A549 (cell line): ENCODE measurements at regions not wholly inside any gene's neighbourhood (a gene's known extent, or its start where the extent isn't known, plus 50 kb on each side); places are given as distances from the start of the nearest gene placed in this dataset.

Experiments
- ATAC-seq, 2 experiments: fragments of 200-7000 bp in 1 of 2; fragments of >200 bp in 1 of 2; cut with Nextera tagmentation in 1 of 2; cut with Tn5 transposase in 1 of 2; 3 replicates each; pipeline versions ENCODE4 v1.8.0 to v1.9.1; 2018 to 2020; ENCODE audit warnings: mild to moderate bottlenecking in 1 of 2, moderate library complexity in 1 of 2
- CTCF ChIA-PET: fragments of 300-600 bp; sonication (Branson Sonifier 250); formaldehyde crosslinking; extraction: SDS; loops from one replicate; lab custom pipeline; 2021; ENCODE audit warnings: antibody characterized with exemption, inconsistent platforms; lab: Yijun Ruan, JAX
- POLR2A ChIA-PET: fragments of 350-600 bp; formaldehyde crosslinking; extraction: SDS; loops from one replicate; lab custom pipeline; 2021; ENCODE audit warnings: antibody characterized with exemption, inconsistent platforms; lab: Yijun Ruan, JAX
- DNase-seq, 2 experiments: peaks; one replicate each; pipeline versions ENCODE4 v3.0.0 to v3.0.0-alpha.2; 2011 to 2016; ENCODE audit warnings: low read depth in 1 of 2, low spot score in 1 of 2
- FAIRE-seq: peaks from 2 replicates; lab custom pipeline; 2011; peaks lifted over from hg19 to GRCh38; lab: Jason Lieb, UNC
- H3K27ac ChIP-seq, 2 experiments: fragments of >200 bp; sonication (Bioruptor Twin); formaldehyde crosslinking; 3 replicates each; pipeline ENCODE4 v1.5.1; 2016 to 2017
- H3K4me1 ChIP-seq: fragments of >200 bp; sonication (Bioruptor Twin); formaldehyde crosslinking; 3 replicates; pipeline ENCODE4 v1.6.1; 2016
- H3K4me2 ChIP-seq: fragments of >200 bp; sonication (Bioruptor Twin); formaldehyde crosslinking; 3 replicates; pipeline ENCODE4 v1.6.1; 2016
- H3K4me3 ChIP-seq: fragments of >200 bp; sonication (Bioruptor Twin); formaldehyde crosslinking; 3 replicates; pipeline ENCODE4 v1.5.1; 2016
- H3K9me3 ChIP-seq: fragments of >200 bp; sonication (Bioruptor Twin); formaldehyde crosslinking; 3 replicates; pipeline ENCODE4 v1.6.1; 2016
- ATOH8 ChIP-seq: fragments of 250-450 bp; sonication (Bioruptor Pico); IDR thresholded peaks from 2 replicates; pipeline ENCODE4 v1.5.0; 2020; ENCODE audit warnings: low read depth, mild to moderate bottlenecking, moderate library complexity
- CHD2 ChIP-seq: fragments of 150-350 bp; IDR thresholded peaks from 2 replicates; pipeline ENCODE4 v1.6.1; 2014; ENCODE audit warnings: low read length; ENCODE audit not compliant: partially characterized antibody
- CTCF ChIP-seq: fragments of >200 bp; sonication (Bioruptor Twin); formaldehyde crosslinking; IDR thresholded peaks from 3 replicates; pipeline ENCODE4 v1.5.1; 2016
- ESRRA ChIP-seq: fragments of 150-350 bp; IDR thresholded peaks from 2 replicates; pipeline ENCODE4 v1.6.1; 2014; ENCODE audit warnings: mild to moderate bottlenecking, low read length, borderline replicate concordance
- GATA3 ChIP-seq: IDR thresholded peaks from 2 replicates; pipeline ENCODE4 v1.6.1; 2012; ENCODE audit warnings: borderline replicate concordance
- HDAC2 ChIP-seq: fragments of 200-600 bp; sonication (generic); IDR thresholded peaks from 2 replicates; pipeline ENCODE4 v1.6.1; 2016
- HOXB13 ChIP-seq: fragments of 250-450 bp; sonication (Bioruptor Pico); IDR thresholded peaks from 2 replicates; pipeline ENCODE4 v1.5.0; 2020; ENCODE audit warnings: low read depth, mild to moderate bottlenecking, moderate library complexity
- JUN ChIP-seq, 2 experiments: fragments of >200 bp; sonication (Bioruptor Twin); formaldehyde crosslinking; IDR thresholded peaks; 2 replicates in 1 of 2; 3 replicates in 1 of 2; pipeline ENCODE4 v1.6.1; 2016 to 2017
- JUNB ChIP-seq: fragments of >200 bp; sonication (Bioruptor Twin); formaldehyde crosslinking; IDR thresholded peaks from 2 replicates; pipeline ENCODE4 v1.6.1; 2016
- KDM1A ChIP-seq: fragments of 200-600 bp; sonication (generic); IDR thresholded peaks from 2 replicates; pipeline ENCODE4 v1.6.1; 2016; ENCODE audit warnings: low read depth, mild to moderate bottlenecking
- MAFK ChIP-seq: fragments of 450-650 bp; IDR thresholded peaks from 2 replicates; pipeline ENCODE4 v1.6.1; 2014; ENCODE audit not compliant: partially characterized antibody
- MAX ChIP-seq: IDR thresholded peaks from 2 replicates; pipeline ENCODE4 v1.6.1; 2012
- NFE2L2 ChIP-seq: fragments of 150-350 bp; conservative IDR thresholded peaks from 2 replicates; pipeline ENCODE4 v1.6.1; 2014; ENCODE audit warnings: low read length
- NPAS2 ChIP-seq: fragments of 250-450 bp; sonication (Bioruptor Pico); IDR thresholded peaks from 2 replicates; pipeline ENCODE4 v1.8.0; 2022; ENCODE audit warnings: mild to moderate bottlenecking, moderate library complexity, borderline replicate concordance
- NR3C1 ChIP-seq: fragments of >200 bp; sonication (Bioruptor Twin); formaldehyde crosslinking; IDR thresholded peaks from 3 replicates; pipeline ENCODE4 v1.6.1; 2017
- RARB ChIP-seq: fragments of 250-450 bp; sonication (Bioruptor Pico); IDR thresholded peaks from 2 replicates; pipeline ENCODE4 v1.8.0; 2021; ENCODE audit warnings: mild to moderate bottlenecking, moderate library complexity
- REST ChIP-seq: fragments of 200-600 bp; sonication (generic); IDR thresholded peaks from 2 replicates; pipeline ENCODE4 v1.6.1; 2016; ENCODE audit warnings: antibody characterized with exemption, mild to moderate bottlenecking, moderate library complexity
- RFX5 ChIP-seq: fragments of 450-650 bp; IDR thresholded peaks from 2 replicates; pipeline ENCODE4 v1.7.1; 2014; ENCODE audit warnings: antibody characterized with exemption, mild to moderate bottlenecking, moderate library complexity
- SMC3 ChIP-seq: fragments of >200 bp; sonication (Bioruptor Twin); formaldehyde crosslinking; IDR thresholded peaks from 3 replicates; pipeline ENCODE4 v1.6.1; 2018; ENCODE audit warnings: inconsistent platforms
- SREBF2 ChIP-seq: fragments of 450-650 bp; IDR thresholded peaks from 2 replicates; pipeline ENCODE4 v1.6.1; 2014; ENCODE audit warnings: mild to moderate bottlenecking, moderate library complexity
- ZC3H11A ChIP-seq: fragments of 450-650 bp; IDR thresholded peaks from 2 replicates; pipeline ENCODE4 v1.6.1; 2014; ENCODE audit warnings: antibody characterized with exemption, mild to moderate bottlenecking
- ZNF302 ChIP-seq: fragments of 250-450 bp; sonication (Bioruptor Pico); IDR thresholded peaks from 2 replicates; pipeline ENCODE4 v1.9.0; 2021; ENCODE audit warnings: inconsistent platforms, mild to moderate bottlenecking, moderate library complexity
- WGBS: methylation state at CpG from one replicate; pipeline ENCODE4 v1.1.6; 2017; ENCODE audit errors: missing lambda C conversion rate; 5-methylcytosine and 5-hydroxymethylcytosine counted together
- TF ChIP-seq, protein P1 (sequence below): fragments of 450-650 bp; IDR thresholded peaks from 2 replicates; pipeline ENCODE4 v1.6.1; 2014; ENCODE audit warnings: antibody characterized with exemption

DNA sequence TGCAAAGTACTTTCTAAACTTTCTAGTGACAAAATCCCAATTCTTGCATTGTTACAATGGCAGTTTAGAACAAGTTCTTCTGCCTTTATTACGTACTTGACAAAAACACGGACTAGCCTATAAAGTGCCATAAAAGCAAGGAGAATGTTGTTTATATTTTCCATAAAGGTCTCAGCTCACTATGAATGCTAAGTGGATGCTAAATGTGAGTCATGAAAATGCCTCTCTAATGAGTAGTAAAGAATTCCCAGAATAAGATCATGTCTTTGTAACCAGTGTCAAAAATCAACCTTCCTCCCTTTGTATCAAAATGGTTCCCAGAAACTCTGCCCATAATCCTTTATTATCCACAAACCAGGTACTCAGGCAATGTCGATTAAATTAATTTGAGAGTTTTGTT, 539.8 kb upstream of the SLIT2 start:
- CTCF ChIA-PET: no interaction called here
- 9% methylated on average over 3 of the region's 3 CpGs for WGBS
- H3K4me2 ChIP-seq: no peak overlapping the region

GRCh38 chr4:19707876-19708275, 543.8 kb upstream of the SLIT2 start:
- Histone ChIP-seq H3K9me3 (no peaks in the 10 kb centered on the region), H3K4me1 (no peaks in the 10 kb centered on the region), H3K27ac (no peak overlapping the region), H3K4me2 (no peak overlapping the region), H3K4me3 (no peak overlapping the region)
- FAIRE-seq: no peak
- WGBS: 0% methylated on average over 1 of the region's 1 CpG
- ChIA-PET POLR2A (no interaction called here), CTCF (no interaction called here)
- no peak for ATAC-seq
- no peak for TF ChIP-seq MAX
- no peak for TF ChIP-seq NPAS2
- no peak for TF ChIP-seq KDM1A
- TF ChIP-seq JUNB: no peak
- no peak for TF ChIP-seq NFE2L2
- TF ChIP-seq GATA3: no peak
- TF ChIP-seq RFX5: no peak
- no peak for TF ChIP-seq JUN (IDR thresholded peaks at IDR 0.05)
- no peak for TF ChIP-seq CTCF
- TF ChIP-seq, protein P1, sequence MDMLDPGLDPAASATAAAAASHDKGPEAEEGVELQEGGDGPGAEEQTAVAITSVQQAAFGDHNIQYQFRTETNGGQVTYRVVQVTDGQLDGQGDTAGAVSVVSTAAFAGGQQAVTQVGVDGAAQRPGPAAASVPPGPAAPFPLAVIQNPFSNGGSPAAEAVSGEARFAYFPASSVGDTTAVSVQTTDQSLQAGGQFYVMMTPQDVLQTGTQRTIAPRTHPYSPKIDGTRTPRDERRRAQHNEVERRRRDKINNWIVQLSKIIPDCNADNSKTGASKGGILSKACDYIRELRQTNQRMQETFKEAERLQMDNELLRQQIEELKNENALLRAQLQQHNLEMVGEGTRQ: no peak
- no peak for TF ChIP-seq ATOH8 (CRISPR knock-in tag)
- no peak for TF ChIP-seq CHD2
- no peak for TF ChIP-seq SMC3
- no peak for TF ChIP-seq HDAC2
- TF ChIP-seq ZNF302 (CRISPR knock-in tag): no peak
- TF ChIP-seq REST: no peak
- DNase-seq: no peak

More for the DNA sequence above, 539.8 kb upstream of the SLIT2 start:
- Histone ChIP-seq H3K9me3 (no peaks in the 10 kb centered on the region), H3K27ac (no peak overlapping the region), H3K4me3 (no peak overlapping the region), H3K4me1 (no peaks in the 10 kb centered on the region)
- no peak for ATAC-seq
- DNase-seq: no peak
- POLR2A ChIA-PET: no interaction called here
- no peak for TF ChIP-seq NR3C1
- no peak for TF ChIP-seq ESRRA
- TF ChIP-seq, protein P1: no peak
- no peak for TF ChIP-seq HOXB13
- no peak for TF ChIP-seq RARB (CRISPR knock-in tag)
- TF ChIP-seq SREBF2: no peak
- TF ChIP-seq ZC3H11A: no peak
- no peak for TF ChIP-seq MAFK
- TF ChIP-seq JUNB: no peak
- FAIRE-seq: no peak
